ENCODE measurements at regions not wholly inside any gene's neighbourhood (a gene's known extent, or its start where the extent isn't known, plus 50 kb on each side); places are given as distances from the start of the nearest gene placed in this dataset.

DNA sequence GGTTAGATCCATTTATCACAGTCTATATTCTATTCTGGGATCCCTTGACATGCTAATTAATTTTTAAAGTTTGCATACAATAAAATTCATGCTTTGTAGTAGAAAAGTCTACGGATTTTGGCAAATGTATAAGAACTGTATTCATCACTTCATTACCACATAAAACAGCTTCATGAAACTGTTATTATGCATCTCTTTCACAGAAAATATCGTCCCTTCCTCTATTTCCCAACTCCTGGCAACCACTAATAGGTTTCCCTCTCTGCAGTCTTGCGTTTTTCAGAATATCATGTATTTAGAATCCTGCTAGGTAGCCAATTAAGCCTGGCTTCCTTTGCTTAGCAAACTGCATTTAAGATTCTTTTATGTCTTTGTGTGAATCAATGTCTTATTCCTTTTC is 441.3 kb upstream of the RGS17 start:
- TF ChIP-seq NR3C1 (CRISPR knock-in tag; IDR thresholded peaks at IDR 0.05), result no peak
- no peak for TF ChIP-seq ZBTB7A (CRISPR knock-in tag; IDR thresholded peaks at IDR 0.05)
- TF ChIP-seq, protein P1, sequence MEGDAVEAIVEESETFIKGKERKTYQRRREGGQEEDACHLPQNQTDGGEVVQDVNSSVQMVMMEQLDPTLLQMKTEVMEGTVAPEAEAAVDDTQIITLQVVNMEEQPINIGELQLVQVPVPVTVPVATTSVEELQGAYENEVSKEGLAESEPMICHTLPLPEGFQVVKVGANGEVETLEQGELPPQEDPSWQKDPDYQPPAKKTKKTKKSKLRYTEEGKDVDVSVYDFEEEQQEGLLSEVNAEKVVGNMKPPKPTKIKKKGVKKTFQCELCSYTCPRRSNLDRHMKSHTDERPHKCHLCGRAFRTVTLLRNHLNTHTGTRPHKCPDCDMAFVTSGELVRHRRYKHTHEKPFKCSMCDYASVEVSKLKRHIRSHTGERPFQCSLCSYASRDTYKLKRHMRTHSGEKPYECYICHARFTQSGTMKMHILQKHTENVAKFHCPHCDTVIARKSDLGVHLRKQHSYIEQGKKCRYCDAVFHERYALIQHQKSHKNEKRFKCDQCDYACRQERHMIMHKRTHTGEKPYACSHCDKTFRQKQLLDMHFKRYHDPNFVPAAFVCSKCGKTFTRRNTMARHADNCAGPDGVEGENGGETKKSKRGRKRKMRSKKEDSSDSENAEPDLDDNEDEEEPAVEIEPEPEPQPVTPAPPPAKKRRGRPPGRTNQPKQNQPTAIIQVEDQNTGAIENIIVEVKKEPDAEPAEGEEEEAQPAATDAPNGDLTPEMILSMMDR (CRISPR knock-in tag; IDR thresholded peaks at IDR 0.05), result no peak
- TF ChIP-seq ARNTL (CRISPR knock-in tag; IDR thresholded peaks at IDR 0.05), result no peak
- TF ChIP-seq, protein P2, sequence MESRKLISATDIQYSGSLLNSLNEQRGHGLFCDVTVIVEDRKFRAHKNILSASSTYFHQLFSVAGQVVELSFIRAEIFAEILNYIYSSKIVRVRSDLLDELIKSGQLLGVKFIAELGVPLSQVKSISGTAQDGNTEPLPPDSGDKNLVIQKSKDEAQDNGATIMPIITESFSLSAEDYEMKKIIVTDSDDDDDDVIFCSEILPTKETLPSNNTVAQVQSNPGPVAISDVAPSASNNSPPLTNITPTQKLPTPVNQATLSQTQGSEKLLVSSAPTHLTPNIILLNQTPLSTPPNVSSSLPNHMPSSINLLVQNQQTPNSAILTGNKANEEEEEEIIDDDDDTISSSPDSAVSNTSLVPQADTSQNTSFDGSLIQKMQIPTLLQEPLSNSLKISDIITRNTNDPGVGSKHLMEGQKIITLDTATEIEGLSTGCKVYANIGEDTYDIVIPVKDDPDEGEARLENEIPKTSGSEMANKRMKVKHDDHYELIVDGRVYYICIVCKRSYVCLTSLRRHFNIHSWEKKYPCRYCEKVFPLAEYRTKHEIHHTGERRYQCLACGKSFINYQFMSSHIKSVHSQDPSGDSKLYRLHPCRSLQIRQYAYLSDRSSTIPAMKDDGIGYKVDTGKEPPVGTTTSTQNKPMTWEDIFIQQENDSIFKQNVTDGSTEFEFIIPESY (CRISPR knock-in tag; IDR thresholded peaks at IDR 0.05), result no peak
- TF ChIP-seq RAD21 (CRISPR knock-in tag; IDR thresholded peaks at IDR 0.05), result no peak
- no peak for TF ChIP-seq MATR3 (CRISPR knock-in tag; IDR thresholded peaks at IDR 0.05)
- TF ChIP-seq ZFY (CRISPR knock-in tag; IDR thresholded peaks at IDR 0.05), result no peak
- TF ChIP-seq YEATS4 (CRISPR knock-in tag; IDR thresholded peaks at IDR 0.05; ENCODE audit: borderline replicate concordance), result no peak
- TF ChIP-seq, protein P3, sequence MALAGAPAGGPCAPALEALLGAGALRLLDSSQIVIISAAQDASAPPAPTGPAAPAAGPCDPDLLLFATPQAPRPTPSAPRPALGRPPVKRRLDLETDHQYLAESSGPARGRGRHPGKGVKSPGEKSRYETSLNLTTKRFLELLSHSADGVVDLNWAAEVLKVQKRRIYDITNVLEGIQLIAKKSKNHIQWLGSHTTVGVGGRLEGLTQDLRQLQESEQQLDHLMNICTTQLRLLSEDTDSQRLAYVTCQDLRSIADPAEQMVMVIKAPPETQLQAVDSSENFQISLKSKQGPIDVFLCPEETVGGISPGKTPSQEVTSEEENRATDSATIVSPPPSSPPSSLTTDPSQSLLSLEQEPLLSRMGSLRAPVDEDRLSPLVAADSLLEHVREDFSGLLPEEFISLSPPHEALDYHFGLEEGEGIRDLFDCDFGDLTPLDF (CRISPR knock-in tag; IDR thresholded peaks at IDR 0.05), result no peak
- TF ChIP-seq, protein P4, sequence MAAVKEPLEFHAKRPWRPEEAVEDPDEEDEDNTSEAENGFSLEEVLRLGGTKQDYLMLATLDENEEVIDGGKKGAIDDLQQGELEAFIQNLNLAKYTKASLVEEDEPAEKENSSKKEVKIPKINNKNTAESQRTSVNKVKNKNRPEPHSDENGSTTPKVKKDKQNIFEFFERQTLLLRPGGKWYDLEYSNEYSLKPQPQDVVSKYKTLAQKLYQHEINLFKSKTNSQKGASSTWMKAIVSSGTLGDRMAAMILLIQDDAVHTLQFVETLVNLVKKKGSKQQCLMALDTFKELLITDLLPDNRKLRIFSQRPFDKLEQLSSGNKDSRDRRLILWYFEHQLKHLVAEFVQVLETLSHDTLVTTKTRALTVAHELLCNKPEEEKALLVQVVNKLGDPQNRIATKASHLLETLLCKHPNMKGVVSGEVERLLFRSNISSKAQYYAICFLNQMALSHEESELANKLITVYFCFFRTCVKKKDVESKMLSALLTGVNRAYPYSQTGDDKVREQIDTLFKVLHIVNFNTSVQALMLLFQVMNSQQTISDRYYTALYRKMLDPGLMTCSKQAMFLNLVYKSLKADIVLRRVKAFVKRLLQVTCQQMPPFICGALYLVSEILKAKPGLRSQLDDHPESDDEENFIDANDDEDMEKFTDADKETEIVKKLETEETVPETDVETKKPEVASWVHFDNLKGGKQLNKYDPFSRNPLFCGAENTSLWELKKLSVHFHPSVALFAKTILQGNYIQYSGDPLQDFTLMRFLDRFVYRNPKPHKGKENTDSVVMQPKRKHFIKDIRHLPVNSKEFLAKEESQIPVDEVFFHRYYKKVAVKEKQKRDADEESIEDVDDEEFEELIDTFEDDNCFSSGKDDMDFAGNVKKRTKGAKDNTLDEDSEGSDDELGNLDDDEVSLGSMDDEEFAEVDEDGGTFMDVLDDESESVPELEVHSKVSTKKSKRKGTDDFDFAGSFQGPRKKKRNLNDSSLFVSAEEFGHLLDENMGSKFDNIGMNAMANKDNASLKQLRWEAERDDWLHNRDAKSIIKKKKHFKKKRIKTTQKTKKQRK (IDR thresholded peaks at IDR 0.05; ENCODE audit: low read length), result no peak
- TF ChIP-seq, protein P5, sequence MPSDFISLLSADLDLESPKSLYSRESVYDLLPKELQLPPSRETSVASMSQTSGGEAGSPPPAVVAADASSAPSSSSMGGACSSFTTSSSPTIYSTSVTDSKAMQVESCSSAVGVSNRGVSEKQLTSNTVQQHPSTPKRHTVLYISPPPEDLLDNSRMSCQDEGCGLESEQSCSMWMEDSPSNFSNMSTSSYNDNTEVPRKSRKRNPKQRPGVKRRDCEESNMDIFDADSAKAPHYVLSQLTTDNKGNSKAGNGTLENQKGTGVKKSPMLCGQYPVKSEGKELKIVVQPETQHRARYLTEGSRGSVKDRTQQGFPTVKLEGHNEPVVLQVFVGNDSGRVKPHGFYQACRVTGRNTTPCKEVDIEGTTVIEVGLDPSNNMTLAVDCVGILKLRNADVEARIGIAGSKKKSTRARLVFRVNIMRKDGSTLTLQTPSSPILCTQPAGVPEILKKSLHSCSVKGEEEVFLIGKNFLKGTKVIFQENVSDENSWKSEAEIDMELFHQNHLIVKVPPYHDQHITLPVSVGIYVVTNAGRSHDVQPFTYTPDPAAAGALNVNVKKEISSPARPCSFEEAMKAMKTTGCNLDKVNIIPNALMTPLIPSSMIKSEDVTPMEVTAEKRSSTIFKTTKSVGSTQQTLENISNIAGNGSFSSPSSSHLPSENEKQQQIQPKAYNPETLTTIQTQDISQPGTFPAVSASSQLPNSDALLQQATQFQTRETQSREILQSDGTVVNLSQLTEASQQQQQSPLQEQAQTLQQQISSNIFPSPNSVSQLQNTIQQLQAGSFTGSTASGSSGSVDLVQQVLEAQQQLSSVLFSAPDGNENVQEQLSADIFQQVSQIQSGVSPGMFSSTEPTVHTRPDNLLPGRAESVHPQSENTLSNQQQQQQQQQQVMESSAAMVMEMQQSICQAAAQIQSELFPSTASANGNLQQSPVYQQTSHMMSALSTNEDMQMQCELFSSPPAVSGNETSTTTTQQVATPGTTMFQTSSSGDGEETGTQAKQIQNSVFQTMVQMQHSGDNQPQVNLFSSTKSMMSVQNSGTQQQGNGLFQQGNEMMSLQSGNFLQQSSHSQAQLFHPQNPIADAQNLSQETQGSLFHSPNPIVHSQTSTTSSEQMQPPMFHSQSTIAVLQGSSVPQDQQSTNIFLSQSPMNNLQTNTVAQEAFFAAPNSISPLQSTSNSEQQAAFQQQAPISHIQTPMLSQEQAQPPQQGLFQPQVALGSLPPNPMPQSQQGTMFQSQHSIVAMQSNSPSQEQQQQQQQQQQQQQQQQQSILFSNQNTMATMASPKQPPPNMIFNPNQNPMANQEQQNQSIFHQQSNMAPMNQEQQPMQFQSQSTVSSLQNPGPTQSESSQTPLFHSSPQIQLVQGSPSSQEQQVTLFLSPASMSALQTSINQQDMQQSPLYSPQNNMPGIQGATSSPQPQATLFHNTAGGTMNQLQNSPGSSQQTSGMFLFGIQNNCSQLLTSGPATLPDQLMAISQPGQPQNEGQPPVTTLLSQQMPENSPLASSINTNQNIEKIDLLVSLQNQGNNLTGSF (CRISPR knock-in tag; IDR thresholded peaks at IDR 0.05), result no peak
